Keratinocyte (primary cell): ENCODE measurements at regions not wholly inside any gene's neighbourhood (a gene's known extent, or its start where the extent isn't known, plus 50 kb on each side); places are given as distances from the start of the nearest gene placed in this dataset.

Source experiments
- CTCF ChIP-seq, 3 experiments: IDR thresholded peaks in 1 of 3; conservative IDR thresholded peaks in 1 of 3; optimal IDR thresholded peaks in 1 of 3; 2 replicates in 2 of 3; 3 replicates in 1 of 3; pipeline versions ENCODE3 to v1.5.1; 2011; ENCODE audit warnings: low read length in 3 of 3, mild to moderate bottlenecking in 3 of 3, moderate library complexity in 2 of 3, control low read depth in 1 of 3, inconsistent platforms in 1 of 3; ENCODE audit not compliant: insufficient read depth in 2 of 3; ENCODE audit errors: extremely low read depth in 1 of 3
- EZH2 ChIP-seq: IDR thresholded peaks from one replicate; pipeline ENCODE4 v1.6.1; 2012; ENCODE audit warnings: inconsistent platforms, mild to moderate bottlenecking, low read length, moderate library complexity

- TF ChIP-seq CTCF (optimal IDR thresholded peaks at IDR 0.05 in 1 of 3, IDR thresholded peaks at IDR 0.05 in 1 of 3, conservative IDR thresholded peaks at IDR 0.05 in 1 of 3; ENCODE audit: extremely low read depth in 1 of 3, insufficient read depth in 2 of 3, low read length in 3 of 3) (no peak), EZH2 (no peak)
These were observed 129.9 kb upstream of the TAC1 start for GRCh38 chr7:97601931-97602457.
